Bronchial epithelial cell (primary cell): ENCODE measurements at regions not wholly inside any gene's neighbourhood (a gene's known extent, or its start where the extent isn't known, plus 50 kb on each side); places are given as distances from the start of the nearest gene placed in this dataset.
"Not testable (repeated sequence)": the region's sequence is repeated elsewhere in the genome, so short reads cannot be mapped to it uniquely, and the experiment has no call there.

ENCODE experiments used
- DNase-seq: peaks from one replicate; pipeline ENCODE4 v3.0.0-alpha.2; 2010; ENCODE audit warnings: low read depth
- FAIRE-seq: peaks from 2 replicates; lab custom pipeline; 2011; peaks lifted over from hg19 to GRCh38; lab: Jason Lieb, UNC
- H3K27me3 ChIP-seq: 2 replicates; pipeline ENCODE4 v1.5.1; 2011; ENCODE audit warnings: low read length; ENCODE audit not compliant: control insufficient read depth, insufficient read depth
- H3K36me3 ChIP-seq: 2 replicates; pipeline ENCODE4 v1.5.1; 2011; ENCODE audit warnings: low read length; ENCODE audit not compliant: control insufficient read depth, insufficient read depth
- H3K4me3 ChIP-seq: 2 replicates; pipeline ENCODE4 v1.5.1; 2011; ENCODE audit warnings: mild to moderate bottlenecking, low read depth, low read length, control low read depth
- CTCF ChIP-seq: IDR thresholded peaks from 2 replicates; pipeline ENCODE4 v1.5.1; 2011; ENCODE audit warnings: mild to moderate bottlenecking, moderate library complexity, low read length, control low read depth, inconsistent platforms; ENCODE audit not compliant: insufficient read depth, severe bottlenecking

- DNase-seq (no peak), FAIRE-seq (no peak)
- Histone ChIP-seq H3K4me3 (no peak overlapping the region), H3K27me3 (no peaks in the 10 kb centered on the region), H3K36me3 (no peaks in the 10 kb centered on the region)
- no peak for TF ChIP-seq CTCF
Measured at GRCh38 chr2:39918886-39919285, 139.8 kb upstream of the THUMPD2 start.

GRCh38 chr2:39917371-39917770, 138.3 kb upstream of the THUMPD2 start:
- not testable (repeated sequence) for FAIRE-seq, H3K4me3 ChIP-seq

GRCh38 chr2:39914949-39915348, 135.9 kb upstream of the THUMPD2 start:
- FAIRE-seq (no peak), DNase-seq (no peak)
- H3K4me3 ChIP-seq = no peak overlapping the region
- no peaks in the 10 kb centered on the region for H3K27me3 ChIP-seq
- H3K36me3 ChIP-seq = no peaks in the 10 kb centered on the region
- no peak for TF ChIP-seq CTCF

More at GRCh38 chr2:39917371-39917770, 138.3 kb upstream of the THUMPD2 start:
- DNase-seq, H3K27me3 ChIP-seq, H3K36me3 ChIP-seq: not testable (repeated sequence)

- FAIRE-seq (no peak), DNase-seq (peak; percentile 73)
- peak; percentile 64 for TF ChIP-seq CTCF
- no peak overlapping the region for H3K4me3 ChIP-seq
- no peaks in the 10 kb centered on the region for H3K27me3 ChIP-seq
- H3K36me3 ChIP-seq = no peaks in the 10 kb centered on the region
Measured at GRCh38 chr2:39913648-39914461, 134.8 kb upstream of the THUMPD2 start.

GRCh38 chr2:39902103-39902502, 123.0 kb upstream of the THUMPD2 start:
- no peak for FAIRE-seq
- DNase-seq = peak; percentile 80

GRCh38 chr2:39898934-39899333, 119.9 kb upstream of the THUMPD2 start:
- TF ChIP-seq CTCF = no peak
- H3K27me3 ChIP-seq = no peaks in the 10 kb centered on the region
- H3K4me3 ChIP-seq = no peak overlapping the region
- H3K36me3 ChIP-seq = no peaks in the 10 kb centered on the region
- FAIRE-seq (no peak), DNase-seq (peak; percentile 61)

More at GRCh38 chr2:39902103-39902502, 123.0 kb upstream of the THUMPD2 start:
- H3K27me3 ChIP-seq = no peaks in the 10 kb centered on the region
- H3K4me3 ChIP-seq = no peak overlapping the region
- TF ChIP-seq CTCF = no peak
- no peaks in the 10 kb centered on the region for H3K36me3 ChIP-seq
